ENCODE measurements at regions not wholly inside any gene's neighbourhood (a gene's known extent, or its start where the extent isn't known, plus 50 kb on each side); places are given as distances from the start of the nearest gene placed in this dataset.

- DNase-seq (ENCODE audit: low read depth in 4 of 4, low spot score in 2 of 4) = no peak
Measured at GRCh38 chr1:11373029-11373894, 100.3 kb downstream of the UBIAD1 start.

- no peak for DNase-seq (ENCODE audit: low read depth in 4 of 4, low spot score in 2 of 4)
Measured at GRCh38 chr1:11373895-11374747, 101.1 kb downstream of the UBIAD1 start.

DNA sequence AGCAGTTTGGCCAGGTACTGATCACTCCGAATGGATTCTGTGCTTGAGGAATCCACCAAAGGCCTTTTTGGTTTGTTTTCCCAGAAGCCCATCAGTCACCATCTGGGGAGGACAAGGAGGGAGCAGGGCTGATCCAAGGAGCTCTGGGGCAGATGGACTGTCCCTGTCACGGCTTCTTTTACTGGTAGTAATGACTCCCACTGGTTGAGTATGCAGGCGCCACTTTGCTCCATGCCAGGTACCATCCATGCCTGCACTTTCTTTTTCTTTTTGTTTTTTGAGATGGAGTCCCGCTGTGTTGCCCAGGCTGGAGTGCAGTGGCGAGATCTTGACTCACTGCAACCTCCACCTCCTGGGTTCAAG is 101.7 kb downstream of the UBIAD1 start:
- DNase-seq (ENCODE audit: low read depth in 4 of 4, low spot score in 2 of 4) = no peak

DNA sequence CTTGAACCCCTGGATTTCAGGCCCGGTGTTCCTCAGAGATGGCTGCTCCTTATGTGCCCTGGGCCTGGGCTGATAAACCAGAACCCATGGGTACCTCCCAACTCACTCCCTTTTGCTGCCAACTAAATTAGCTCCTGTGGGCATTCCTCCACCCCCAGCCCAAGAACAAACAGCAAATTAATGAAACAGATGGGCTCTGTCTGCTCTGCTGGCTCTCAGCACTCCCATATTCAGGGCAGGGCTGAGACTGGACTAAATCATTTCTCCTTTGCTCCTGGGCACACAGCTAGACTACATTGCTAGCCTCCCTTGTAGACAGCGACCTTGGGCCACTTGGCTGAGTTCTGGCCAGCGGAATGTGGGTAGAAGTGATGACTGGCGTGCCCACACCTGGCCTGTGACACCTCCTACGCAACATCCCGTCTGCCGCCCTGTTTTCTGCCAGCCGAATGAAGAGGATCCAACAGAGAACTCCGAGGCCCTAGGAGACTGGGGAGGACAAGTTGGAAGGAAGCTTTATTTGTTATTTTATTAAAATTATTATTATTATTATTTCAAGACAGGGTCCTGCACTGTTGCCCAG is 101.9 kb upstream of the DISP3 start:
- DNase-seq (ENCODE audit: low read depth in 4 of 4, low spot score in 2 of 4) = no peak

DNA sequence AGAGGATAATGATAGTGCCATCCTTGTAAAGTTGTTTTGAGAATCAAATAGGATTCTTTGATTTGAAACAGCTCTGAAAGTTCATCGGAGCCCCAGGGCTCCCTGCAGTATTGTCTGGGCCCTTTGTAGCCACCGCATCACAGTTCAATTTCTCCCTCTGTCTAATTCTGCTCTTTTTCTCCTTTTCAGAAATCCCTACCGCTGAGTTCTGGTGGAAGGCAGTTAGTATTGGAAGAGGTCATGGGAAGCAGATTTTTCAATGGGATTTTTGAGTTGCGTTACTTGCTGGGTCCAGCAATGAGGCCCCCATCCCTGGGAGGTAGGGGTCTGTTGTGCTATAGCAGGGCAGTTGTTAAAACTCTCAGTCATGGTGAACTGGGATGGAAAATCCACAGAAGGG is 101.0 kb upstream of the DISP3 start:
- DNase-seq (ENCODE audit: low read depth in 4 of 4, low spot score in 2 of 4) = no peak

- DNase-seq (ENCODE audit: low read depth in 4 of 4, low spot score in 2 of 4) = no peak
Measured at GRCh38 chr1:11379851-11380250, 99.1 kb upstream of the DISP3 start.

DNA sequence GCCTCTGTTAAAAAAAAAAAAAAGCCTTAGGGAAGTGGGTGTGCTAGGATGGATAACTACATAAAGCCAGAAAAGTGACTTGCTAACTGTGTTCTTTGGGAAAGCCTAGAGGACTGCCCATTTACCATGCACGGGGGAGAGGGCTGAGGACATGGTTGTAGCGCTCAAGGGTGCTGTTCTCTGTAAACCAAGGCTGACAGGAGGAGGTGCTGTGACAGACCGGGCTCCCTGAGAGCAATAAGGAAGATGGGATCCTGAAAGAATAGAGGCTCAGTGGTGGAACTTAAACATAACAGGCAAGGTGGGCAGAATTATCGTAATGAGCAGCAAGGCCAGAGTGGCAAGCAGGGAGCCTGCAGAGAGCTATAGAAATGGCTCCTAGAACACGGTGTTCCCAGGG is 98.5 kb upstream of the DISP3 start:
- no peak for DNase-seq (ENCODE audit: low read depth in 4 of 4, low spot score in 2 of 4)

- DNase-seq (ENCODE audit: low read depth in 4 of 4, low spot score in 2 of 4) = no peak
Measured at GRCh38 chr1:11383553-11384169, 95.3 kb upstream of the DISP3 start.

DNA sequence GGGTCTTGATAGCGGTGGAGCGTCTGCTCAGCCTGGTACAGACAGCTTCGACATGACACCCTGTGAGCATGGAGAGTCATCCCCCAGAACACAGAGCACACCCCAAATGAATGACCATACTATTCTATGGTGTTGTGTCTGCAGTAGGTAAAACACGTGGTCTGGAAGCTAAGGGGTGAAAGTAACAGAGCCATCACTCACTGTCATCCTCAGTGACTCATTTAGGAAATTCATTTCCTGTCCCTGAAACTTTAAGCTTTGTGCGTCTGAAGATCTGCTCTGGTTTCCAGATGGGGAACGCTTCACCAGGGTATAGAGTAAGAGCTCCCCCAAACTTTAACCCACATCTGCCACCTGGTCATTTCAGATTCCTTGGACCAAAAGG is 94.8 kb upstream of the DISP3 start:
- no peak for DNase-seq (ENCODE audit: low read depth in 4 of 4, low spot score in 2 of 4)

DNA sequence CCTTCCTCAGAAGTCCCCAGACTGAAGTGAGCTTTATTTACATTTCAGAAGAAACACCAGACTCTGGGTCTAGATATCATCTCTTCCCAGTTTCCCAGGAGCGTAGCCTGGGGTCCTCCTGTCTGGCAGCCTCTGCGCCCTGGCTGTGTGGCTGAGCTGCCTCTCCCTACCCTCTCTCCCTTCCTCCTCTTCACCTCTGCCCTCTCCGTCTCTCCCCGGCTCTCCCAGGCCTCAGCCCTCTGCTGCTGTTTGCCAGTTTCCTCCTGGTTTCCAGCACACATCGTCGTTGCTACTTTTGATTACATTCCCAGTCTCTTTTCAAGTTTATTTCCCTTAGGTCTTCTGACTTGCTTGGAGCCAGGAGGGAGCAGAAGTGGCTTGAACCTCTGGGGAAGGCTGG is 91.1 kb upstream of the DISP3 start:
- DNase-seq (ENCODE audit: low read depth in 4 of 4, low spot score in 2 of 4) = no peak

- DNase-seq (ENCODE audit: low read depth in 4 of 4, low spot score in 2 of 4) = no peak
Measured at GRCh38 chr1:11388617-11389016, 90.3 kb upstream of the DISP3 start.

DNA sequence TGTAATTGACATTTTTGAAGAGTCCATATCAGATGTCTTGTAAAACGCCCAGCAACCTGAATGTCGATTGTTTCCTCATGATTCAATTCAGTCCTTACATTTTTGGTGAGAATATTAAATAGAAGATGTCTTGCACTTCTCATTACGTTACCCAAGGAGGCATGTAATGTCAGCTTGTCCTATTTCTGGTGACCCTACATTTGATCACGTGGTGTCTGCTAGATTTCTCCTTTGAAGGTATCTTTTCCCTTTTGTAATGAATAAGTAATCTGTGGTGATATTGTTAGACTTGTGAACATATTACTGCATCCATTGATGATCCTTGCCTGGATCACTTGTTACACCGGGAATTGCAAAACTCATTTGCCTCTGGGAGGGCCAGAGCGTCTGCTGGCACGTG is 87.6 kb upstream of the DISP3 start:
- no peak for DNase-seq (ENCODE audit: low read depth in 4 of 4, low spot score in 2 of 4)

GRCh38 chr1:11391886-11392285 is 87.1 kb upstream of the DISP3 start:
- no peak for DNase-seq (ENCODE audit: low read depth in 4 of 4, low spot score in 2 of 4)

DNA sequence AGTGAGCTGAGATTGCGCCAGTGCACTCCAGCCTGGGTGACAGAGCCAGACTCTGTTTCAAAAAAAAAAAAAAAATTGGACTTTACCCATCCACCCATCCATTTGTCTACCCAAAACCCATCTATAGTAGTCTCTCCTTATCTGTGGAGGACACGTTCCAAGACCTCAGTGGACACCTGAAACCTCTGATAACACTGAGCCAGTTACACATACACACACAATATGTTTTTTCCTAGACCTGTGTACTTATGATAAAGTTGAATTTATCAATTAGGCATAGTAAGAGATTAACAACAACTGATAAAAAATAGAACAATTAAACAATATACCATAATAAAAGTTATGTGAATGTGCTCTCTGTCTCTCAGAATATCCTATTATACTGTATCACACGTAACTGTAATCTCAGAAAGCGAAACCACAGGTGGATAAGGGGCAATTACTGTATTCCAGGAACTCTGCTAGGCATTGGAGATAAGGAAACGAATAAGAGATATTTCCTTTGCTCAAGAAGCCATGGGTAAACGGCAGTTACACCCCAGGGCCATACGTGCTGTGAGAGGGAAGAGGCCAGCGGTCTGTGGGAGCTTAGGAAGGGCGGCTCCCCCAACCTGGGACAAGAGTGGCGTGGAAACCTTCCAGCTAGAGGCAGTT is 84.2 kb upstream of the DISP3 start:
- no peak for DNase-seq (ENCODE audit: low read depth in 4 of 4, low spot score in 2 of 4)

GRCh38 chr1:11395616-11396015 is 83.3 kb upstream of the DISP3 start:
- no peak for DNase-seq (ENCODE audit: low read depth in 4 of 4, low spot score in 2 of 4)

- DNase-seq (ENCODE audit: low read depth in 4 of 4, low spot score in 2 of 4) = no peak
Measured at GRCh38 chr1:11397151-11397901, 81.6 kb upstream of the DISP3 start.

GRCh38 chr1:11399250-11399649 is 79.7 kb upstream of the DISP3 start:
- DNase-seq (ENCODE audit: low read depth in 4 of 4, low spot score in 2 of 4) = no peak

DNA sequence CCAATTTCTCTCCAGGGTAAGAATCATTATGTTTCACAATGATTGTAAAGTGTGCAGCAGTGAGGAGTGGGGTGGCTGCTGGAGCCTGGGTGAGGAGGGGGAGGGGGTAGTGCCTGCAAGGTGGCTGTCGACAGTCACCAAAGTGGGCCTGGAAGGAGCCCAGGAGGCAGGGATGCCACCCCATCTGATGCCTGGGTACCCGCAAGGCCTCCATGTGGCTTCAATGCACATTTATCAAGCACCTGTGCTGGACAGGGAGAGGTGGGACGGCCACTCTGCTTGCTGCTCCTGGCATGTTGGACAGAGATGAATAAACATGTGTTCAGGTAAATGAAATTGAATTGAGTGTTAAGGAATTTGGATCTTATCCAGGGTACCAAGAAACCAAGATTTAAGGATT is 78.8 kb upstream of the DISP3 start:
- DNase-seq (ENCODE audit: low read depth in 4 of 4, low spot score in 2 of 4) = no peak

- DNase-seq (ENCODE audit: low read depth in 4 of 4, low spot score in 2 of 4) = no peak
Measured at GRCh38 chr1:11400567-11400966, 78.4 kb upstream of the DISP3 start.

DNA sequence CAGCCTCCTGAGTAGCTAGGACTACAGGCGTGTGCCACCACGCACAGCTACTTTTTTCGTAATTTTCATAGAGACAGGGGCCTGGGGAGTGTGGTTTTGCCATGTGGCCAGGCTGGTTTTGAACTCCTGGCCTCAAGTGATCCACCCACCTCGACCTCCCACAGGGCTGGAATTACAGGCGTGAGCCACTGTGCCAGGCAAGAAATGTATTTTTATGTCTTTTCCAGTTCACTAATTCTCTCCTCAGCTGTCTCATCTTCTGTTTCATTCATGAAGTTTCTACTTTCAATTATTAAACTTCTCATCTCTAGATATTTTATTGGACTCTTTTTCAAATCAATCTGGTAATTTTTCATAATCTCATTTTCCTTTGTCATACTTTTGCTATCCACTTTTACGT is 72.1 kb upstream of the DISP3 start:
- no peak for DNase-seq (ENCODE audit: low read depth in 4 of 4, low spot score in 2 of 4)
